ENCODE measurements at regions not wholly inside any gene's neighbourhood (a gene's known extent, or its start where the extent isn't known, plus 50 kb on each side); places are given as distances from the start of the nearest gene placed in this dataset.

DNA sequence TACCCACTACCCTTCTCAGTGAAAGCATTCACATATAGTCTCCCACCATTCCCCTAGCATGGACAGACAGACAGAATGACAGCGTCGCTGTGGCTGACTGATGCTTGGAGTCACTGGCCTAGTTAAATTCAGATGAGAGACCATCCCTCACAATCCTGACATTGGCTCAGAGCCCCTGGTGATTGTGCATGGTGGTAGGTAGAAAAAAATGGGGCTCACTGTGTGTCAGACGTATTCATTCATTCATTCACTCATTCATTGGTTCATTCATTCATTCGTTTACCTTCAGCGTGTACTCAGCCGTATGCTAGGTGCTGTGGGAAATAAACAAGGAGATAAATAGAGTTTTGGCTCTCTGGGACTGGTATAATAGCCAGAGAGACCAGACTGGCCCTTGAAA lies 73.6 kb upstream of the CALM2 start:
- intact Hi-C loops (cut with micrococcal nuclease) = no loop called here
- H3K4me1 Mint-ChIP-seq = no peaks in the 10 kb centered on the region
- DNase-seq = no peak
- Histone ChIP-seq H3K4me3 (replicated peaks in 1 of 3; ENCODE audit: low read depth in 2 of 3, low read length in 3 of 3) (no peak overlapping the region), H3K36me3 (replicated peaks in 1 of 2; ENCODE audit: control insufficient read depth in 1 of 2, insufficient read depth in 2 of 2, low read length in 2 of 2) (no peaks in the 10 kb centered on the region), H3K27me3 (ENCODE audit: control insufficient read depth in 2 of 2, insufficient read depth in 2 of 2, low read length in 2 of 2) (no peaks in the 10 kb centered on the region), H3K27ac (ENCODE audit: low read depth in 1 of 2, low read length in 2 of 2) (no peak overlapping the region), H3K4me2 (replicated peaks; ENCODE audit: extremely low read depth, low read length, poor library complexity, severe bottlenecking) (no peak overlapping the region), H2AFZ (ENCODE audit: insufficient read depth, low read depth, low read length, poor library complexity, severe bottlenecking) (no peak overlapping the region), H3K4me1 (ENCODE audit: control insufficient read depth in 1 of 2, insufficient read depth in 2 of 2, low read length in 2 of 2) (no peaks in the 10 kb centered on the region), H3K79me2 (ENCODE audit: insufficient read depth, low read length) (no peaks in the 10 kb centered on the region), H3K9ac (ENCODE audit: insufficient read depth, low read length, poor library complexity, severe bottlenecking) (no peak overlapping the region), H4K20me1 (ENCODE audit: insufficient read depth, low read length) (no peaks in the 10 kb centered on the region), H3K9me3 (replicated peaks in 1 of 2; ENCODE audit: control insufficient read depth in 1 of 2, insufficient read depth in 1 of 2, low read length in 2 of 2) (no peaks in the 10 kb centered on the region)
- no peaks in the 10 kb centered on the region for H3K36me3 Mint-ChIP-seq
- TF ChIP-seq, protein P1, sequence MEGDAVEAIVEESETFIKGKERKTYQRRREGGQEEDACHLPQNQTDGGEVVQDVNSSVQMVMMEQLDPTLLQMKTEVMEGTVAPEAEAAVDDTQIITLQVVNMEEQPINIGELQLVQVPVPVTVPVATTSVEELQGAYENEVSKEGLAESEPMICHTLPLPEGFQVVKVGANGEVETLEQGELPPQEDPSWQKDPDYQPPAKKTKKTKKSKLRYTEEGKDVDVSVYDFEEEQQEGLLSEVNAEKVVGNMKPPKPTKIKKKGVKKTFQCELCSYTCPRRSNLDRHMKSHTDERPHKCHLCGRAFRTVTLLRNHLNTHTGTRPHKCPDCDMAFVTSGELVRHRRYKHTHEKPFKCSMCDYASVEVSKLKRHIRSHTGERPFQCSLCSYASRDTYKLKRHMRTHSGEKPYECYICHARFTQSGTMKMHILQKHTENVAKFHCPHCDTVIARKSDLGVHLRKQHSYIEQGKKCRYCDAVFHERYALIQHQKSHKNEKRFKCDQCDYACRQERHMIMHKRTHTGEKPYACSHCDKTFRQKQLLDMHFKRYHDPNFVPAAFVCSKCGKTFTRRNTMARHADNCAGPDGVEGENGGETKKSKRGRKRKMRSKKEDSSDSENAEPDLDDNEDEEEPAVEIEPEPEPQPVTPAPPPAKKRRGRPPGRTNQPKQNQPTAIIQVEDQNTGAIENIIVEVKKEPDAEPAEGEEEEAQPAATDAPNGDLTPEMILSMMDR (IDR thresholded peaks at IDR 0.05) = no peak
- 100% methylated on average over 1 of the region's 6 CpGs for WGBS (ENCODE audit: insufficient coverage)
- peaks cover 5 to 12% (median 8%) of the 10 kb centered on the region in 3 donors for H3K27me3 Mint-ChIP-seq (ENCODE audit: low read depth in 3 of 3)
- no peak overlapping the region for H3K27ac Mint-ChIP-seq
- H3K9me3 Mint-ChIP-seq = peaks cover 0 to 4% (median 0%) of the 10 kb centered on the region in 7 donors
- H3K4me3 Mint-ChIP-seq = no peak overlapping the region

DNA sequence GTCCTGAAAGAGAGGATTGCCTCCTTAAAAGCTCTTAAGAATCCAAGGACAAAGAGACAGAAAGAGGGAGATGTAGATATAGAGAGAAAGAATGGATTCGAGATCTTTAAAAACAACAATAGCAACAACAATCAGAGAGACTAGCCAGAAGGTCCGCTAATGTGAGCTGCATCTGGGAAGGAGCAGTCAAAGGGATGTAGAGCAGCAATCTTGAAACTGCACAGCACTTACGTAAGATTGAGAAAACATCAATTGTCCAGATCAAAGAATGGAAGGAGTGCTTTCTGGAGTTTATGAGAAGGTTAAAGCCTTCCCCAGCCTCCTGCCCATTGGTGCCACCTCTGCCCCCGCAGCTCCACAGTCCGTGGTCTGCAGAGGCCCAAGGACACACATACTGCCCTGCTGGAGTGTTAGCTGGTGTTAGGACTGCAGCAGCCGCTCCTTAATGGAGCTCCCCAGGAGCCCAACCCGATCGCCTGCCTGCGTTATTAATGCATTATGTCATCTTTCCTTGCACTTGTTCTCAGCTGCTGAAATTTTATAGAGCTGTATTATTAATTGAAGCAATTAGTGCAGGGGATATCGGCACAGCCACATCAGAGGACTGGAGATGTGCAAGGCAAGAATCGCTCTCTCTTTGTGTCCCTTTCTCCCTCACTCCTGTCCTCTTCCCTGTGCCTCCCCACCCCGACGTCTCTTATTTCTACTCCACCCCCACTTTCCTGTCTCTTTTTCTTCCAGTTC lies 73.0 kb upstream of the CALM2 start:
- Histone ChIP-seq H2AFZ (ENCODE audit: insufficient read depth, low read depth, low read length, poor library complexity, severe bottlenecking) (no peak overlapping the region), H3K27me3 (ENCODE audit: control insufficient read depth in 2 of 2, insufficient read depth in 2 of 2, low read length in 2 of 2) (no peaks in the 10 kb centered on the region), H3K27ac (ENCODE audit: low read depth in 1 of 2, low read length in 2 of 2) (no peak overlapping the region), H3K4me1 (ENCODE audit: control insufficient read depth in 1 of 2, insufficient read depth in 2 of 2, low read length in 2 of 2) (no peaks in the 10 kb centered on the region), H3K9me3 (replicated peaks in 1 of 2; ENCODE audit: control insufficient read depth in 1 of 2, insufficient read depth in 1 of 2, low read length in 2 of 2) (no peaks in the 10 kb centered on the region), H3K4me2 (replicated peaks; ENCODE audit: extremely low read depth, low read length, poor library complexity, severe bottlenecking) (no peak overlapping the region), H3K9ac (ENCODE audit: insufficient read depth, low read length, poor library complexity, severe bottlenecking) (no peak overlapping the region), H4K20me1 (ENCODE audit: insufficient read depth, low read length) (no peaks in the 10 kb centered on the region), H3K4me3 (replicated peaks in 1 of 3; ENCODE audit: low read depth in 2 of 3, low read length in 3 of 3) (no peak overlapping the region), H3K36me3 (replicated peaks in 1 of 2; ENCODE audit: control insufficient read depth in 1 of 2, insufficient read depth in 2 of 2, low read length in 2 of 2) (no peaks in the 10 kb centered on the region), H3K79me2 (ENCODE audit: insufficient read depth, low read length) (no peaks in the 10 kb centered on the region)
- Mint-ChIP-seq H3K4me1 (no peaks in the 10 kb centered on the region), H3K27ac (no peak overlapping the region), H3K27me3 (ENCODE audit: low read depth in 3 of 3) (peaks cover 2 to 10% (median 8%) of the 10 kb centered on the region in 3 donors), H3K9me3 (peaks cover 0 to 4% (median 0%) of the 10 kb centered on the region in 7 donors), H3K4me3 (no peak overlapping the region), H3K36me3 (no peaks in the 10 kb centered on the region)
- TF ChIP-seq, protein P1 (IDR thresholded peaks at IDR 0.05) = no peak
- no peak for DNase-seq
- WGBS (ENCODE audit: insufficient coverage) = 94% methylated on average over 8 of the region's 13 CpGs
- intact Hi-C loops (cut with micrococcal nuclease) = no loop called here

Measured in CD14-positive monocyte (primary cell).